ENCODE measurements at regions not wholly inside any gene's neighbourhood (a gene's known extent, or its start where the extent isn't known, plus 50 kb on each side); places are given as distances from the start of the nearest gene placed in this dataset.
"Not testable (repeated sequence)": the region's sequence is repeated elsewhere in the genome, so short reads cannot be mapped to it uniquely, and the experiment has no call there.

GRCh38 chr2:176885661-176886060 is 326.9 kb upstream of the HNRNPA3 start:
- DNase-seq: no peak

GRCh38 chr2:176891105-176891504 is 321.5 kb upstream of the HNRNPA3 start:
- DNase-seq: no peak

GRCh38 chr2:176891857-176892256 is 320.7 kb upstream of the HNRNPA3 start:
- DNase-seq: no peak

GRCh38 chr2:176892676-176893226 is 319.8 kb upstream of the HNRNPA3 start:
- no peak for DNase-seq

- DNase-seq: no peak
These were observed 317.4 kb upstream of the HNRNPA3 start for GRCh38 chr2:176895158-176895557.

GRCh38 chr2:176902454-176902853 is 310.1 kb upstream of the HNRNPA3 start:
- no peak for DNase-seq

GRCh38 chr2:176904053-176904452 is 308.5 kb upstream of the HNRNPA3 start:
- not testable (repeated sequence) for DNase-seq

GRCh38 chr2:176907341-176907740 is 305.3 kb upstream of the HNRNPA3 start:
- DNase-seq: no peak

- no peak for DNase-seq
These were observed 301.8 kb upstream of the HNRNPA3 start for GRCh38 chr2:176910828-176911227.

GRCh38 chr2:176913955-176914354 is 298.6 kb upstream of the HNRNPA3 start:
- no peak for DNase-seq

- no peak for DNase-seq
These were observed 298.2 kb upstream of the HNRNPA3 start for GRCh38 chr2:176914371-176914770.

GRCh38 chr2:176922545-176922944 is 290.0 kb upstream of the HNRNPA3 start:
- DNase-seq: not testable (repeated sequence)

- DNase-seq: no peak
These were observed 289.4 kb upstream of the HNRNPA3 start for GRCh38 chr2:176923205-176923604.

- no peak for DNase-seq
These were observed 287.6 kb upstream of the HNRNPA3 start for GRCh38 chr2:176924909-176925534.

- no peak for DNase-seq
These were observed 286.1 kb upstream of the HNRNPA3 start for GRCh38 chr2:176926453-176926852.

GRCh38 chr2:176929387-176929786 is 283.2 kb upstream of the HNRNPA3 start:
- not testable (repeated sequence) for DNase-seq

- no peak for DNase-seq
These were observed 280.7 kb upstream of the HNRNPA3 start for GRCh38 chr2:176931588-176932563.

- no peak for DNase-seq
These were observed 278.5 kb upstream of the HNRNPA3 start for GRCh38 chr2:176934131-176934530.

- no peak for DNase-seq
These were observed 277.7 kb upstream of the HNRNPA3 start for GRCh38 chr2:176934869-176935415.

- DNase-seq: no peak
These were observed 277.0 kb upstream of the HNRNPA3 start for GRCh38 chr2:176935543-176936102.

- DNase-seq: no peak
These were observed 276.2 kb upstream of the HNRNPA3 start for GRCh38 chr2:176936410-176936809.

GRCh38 chr2:176944998-176945397 is 267.6 kb upstream of the HNRNPA3 start:
- DNase-seq: no peak

- no peak for DNase-seq
These were observed 264.8 kb upstream of the HNRNPA3 start for GRCh38 chr2:176947754-176948153.
